ENCODE measurements at regions not wholly inside any gene's neighbourhood (a gene's known extent, or its start where the extent isn't known, plus 50 kb on each side); places are given as distances from the start of the nearest gene placed in this dataset.

DNA sequence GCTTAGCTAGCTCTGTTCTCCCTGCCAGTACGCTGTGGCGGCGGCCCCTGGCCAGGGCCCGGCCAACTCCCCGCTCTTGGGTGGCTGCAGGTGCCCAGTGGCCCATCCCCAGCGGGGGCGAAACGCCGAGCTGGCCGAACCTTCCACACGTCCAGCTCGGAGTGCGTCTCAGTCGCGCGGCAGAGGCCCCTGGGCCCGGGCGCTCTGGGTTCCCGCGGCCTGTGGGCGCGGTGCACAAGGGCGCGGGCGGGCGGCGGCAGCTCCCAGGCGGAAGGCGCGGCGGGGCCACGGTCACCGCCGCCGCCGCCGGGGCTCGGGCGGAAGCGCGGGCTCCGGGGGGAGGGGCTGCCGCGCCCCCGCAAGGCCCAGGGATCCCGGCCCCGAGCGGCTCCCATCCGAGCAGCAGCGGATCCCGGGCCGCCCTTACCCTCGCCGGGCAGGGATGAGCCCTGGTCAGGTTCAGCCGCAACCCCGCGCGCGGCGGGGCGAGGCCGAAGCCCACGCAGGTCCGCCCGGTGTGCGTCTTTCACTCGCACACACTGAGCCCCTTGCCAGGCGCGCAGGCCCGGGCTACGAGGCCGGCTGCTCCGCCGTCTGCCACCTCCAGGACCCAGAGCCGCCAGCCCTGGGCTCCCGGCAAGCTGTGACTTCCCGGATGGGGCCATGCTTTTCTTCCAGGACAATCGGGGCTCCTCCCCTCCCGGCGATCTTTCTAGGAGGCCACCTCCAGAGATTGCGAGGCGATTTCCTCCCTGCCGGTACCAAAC is 54.2 kb downstream of the CCDC54 start (continued):
- TF ChIP-seq, protein P1, sequence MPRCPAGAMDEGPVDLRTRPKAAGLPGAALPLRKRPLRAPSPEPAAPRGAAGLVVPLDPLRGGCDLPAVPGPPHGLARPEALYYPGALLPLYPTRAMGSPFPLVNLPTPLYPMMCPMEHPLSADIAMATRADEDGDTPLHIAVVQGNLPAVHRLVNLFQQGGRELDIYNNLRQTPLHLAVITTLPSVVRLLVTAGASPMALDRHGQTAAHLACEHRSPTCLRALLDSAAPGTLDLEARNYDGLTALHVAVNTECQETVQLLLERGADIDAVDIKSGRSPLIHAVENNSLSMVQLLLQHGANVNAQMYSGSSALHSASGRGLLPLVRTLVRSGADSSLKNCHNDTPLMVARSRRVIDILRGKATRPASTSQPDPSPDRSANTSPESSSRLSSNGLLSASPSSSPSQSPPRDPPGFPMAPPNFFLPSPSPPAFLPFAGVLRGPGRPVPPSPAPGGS (CRISPR knock-in tag; IDR thresholded peaks at IDR 0.05) = no peak
- TF ChIP-seq ZSCAN29 (CRISPR knock-in tag; conservative IDR thresholded peaks at IDR 0.05) (no peak), PAWR (CRISPR knock-in tag; IDR thresholded peaks at IDR 0.05; ENCODE audit: borderline replicate concordance) (no peak), NFYC (CRISPR knock-in tag; IDR thresholded peaks at IDR 0.05) (no peak), CHCHD3 (CRISPR knock-in tag; IDR thresholded peaks at IDR 0.05) (no peak), XRCC5 (optimal IDR thresholded peaks at IDR 0.05; ENCODE audit: low read length) (no peak), ZNF83 (CRISPR knock-in tag; IDR thresholded peaks at IDR 0.05; ENCODE audit: borderline replicate concordance) (no peak), ZFAT (CRISPR knock-in tag; conservative IDR thresholded peaks at IDR 0.05) (no peak), YEATS4 (CRISPR knock-in tag; IDR thresholded peaks at IDR 0.05; ENCODE audit: borderline replicate concordance) (0 out of 2 replicates have a peak, but pooled peaks have one; percentile 26), ZNF30 (CRISPR knock-in tag; IDR thresholded peaks at IDR 0.05) (no peak), ZNF354B (CRISPR knock-in tag; IDR thresholded peaks at IDR 0.05) (no peak), HNRNPLL (IDR thresholded peaks at IDR 0.05; ENCODE audit: low read depth, low read length, poor library complexity, severe bottlenecking) (peak; percentile 73), ZNF660 (CRISPR knock-in tag; IDR thresholded peaks at IDR 0.05; ENCODE audit: borderline replicate concordance, low read depth) (no peak)
- TF ChIP-seq, protein P2, sequence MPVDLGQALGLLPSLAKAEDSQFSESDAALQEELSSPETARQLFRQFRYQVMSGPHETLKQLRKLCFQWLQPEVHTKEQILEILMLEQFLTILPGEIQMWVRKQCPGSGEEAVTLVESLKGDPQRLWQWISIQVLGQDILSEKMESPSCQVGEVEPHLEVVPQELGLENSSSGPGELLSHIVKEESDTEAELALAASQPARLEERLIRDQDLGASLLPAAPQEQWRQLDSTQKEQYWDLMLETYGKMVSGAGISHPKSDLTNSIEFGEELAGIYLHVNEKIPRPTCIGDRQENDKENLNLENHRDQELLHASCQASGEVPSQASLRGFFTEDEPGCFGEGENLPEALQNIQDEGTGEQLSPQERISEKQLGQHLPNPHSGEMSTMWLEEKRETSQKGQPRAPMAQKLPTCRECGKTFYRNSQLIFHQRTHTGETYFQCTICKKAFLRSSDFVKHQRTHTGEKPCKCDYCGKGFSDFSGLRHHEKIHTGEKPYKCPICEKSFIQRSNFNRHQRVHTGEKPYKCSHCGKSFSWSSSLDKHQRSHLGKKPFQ (CRISPR knock-in tag; IDR thresholded peaks at IDR 0.05; ENCODE audit: insufficient replicate concordance) = no peak
- TF ChIP-seq, protein P3, sequence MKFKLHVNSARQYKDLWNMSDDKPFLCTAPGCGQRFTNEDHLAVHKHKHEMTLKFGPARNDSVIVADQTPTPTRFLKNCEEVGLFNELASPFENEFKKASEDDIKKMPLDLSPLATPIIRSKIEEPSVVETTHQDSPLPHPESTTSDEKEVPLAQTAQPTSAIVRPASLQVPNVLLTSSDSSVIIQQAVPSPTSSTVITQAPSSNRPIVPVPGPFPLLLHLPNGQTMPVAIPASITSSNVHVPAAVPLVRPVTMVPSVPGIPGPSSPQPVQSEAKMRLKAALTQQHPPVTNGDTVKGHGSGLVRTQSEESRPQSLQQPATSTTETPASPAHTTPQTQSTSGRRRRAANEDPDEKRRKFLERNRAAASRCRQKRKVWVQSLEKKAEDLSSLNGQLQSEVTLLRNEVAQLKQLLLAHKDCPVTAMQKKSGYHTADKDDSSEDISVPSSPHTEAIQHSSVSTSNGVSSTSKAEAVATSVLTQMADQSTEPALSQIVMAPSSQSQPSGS (CRISPR knock-in tag; IDR thresholded peaks at IDR 0.05) = no peak
- TF ChIP-seq, protein P4, sequence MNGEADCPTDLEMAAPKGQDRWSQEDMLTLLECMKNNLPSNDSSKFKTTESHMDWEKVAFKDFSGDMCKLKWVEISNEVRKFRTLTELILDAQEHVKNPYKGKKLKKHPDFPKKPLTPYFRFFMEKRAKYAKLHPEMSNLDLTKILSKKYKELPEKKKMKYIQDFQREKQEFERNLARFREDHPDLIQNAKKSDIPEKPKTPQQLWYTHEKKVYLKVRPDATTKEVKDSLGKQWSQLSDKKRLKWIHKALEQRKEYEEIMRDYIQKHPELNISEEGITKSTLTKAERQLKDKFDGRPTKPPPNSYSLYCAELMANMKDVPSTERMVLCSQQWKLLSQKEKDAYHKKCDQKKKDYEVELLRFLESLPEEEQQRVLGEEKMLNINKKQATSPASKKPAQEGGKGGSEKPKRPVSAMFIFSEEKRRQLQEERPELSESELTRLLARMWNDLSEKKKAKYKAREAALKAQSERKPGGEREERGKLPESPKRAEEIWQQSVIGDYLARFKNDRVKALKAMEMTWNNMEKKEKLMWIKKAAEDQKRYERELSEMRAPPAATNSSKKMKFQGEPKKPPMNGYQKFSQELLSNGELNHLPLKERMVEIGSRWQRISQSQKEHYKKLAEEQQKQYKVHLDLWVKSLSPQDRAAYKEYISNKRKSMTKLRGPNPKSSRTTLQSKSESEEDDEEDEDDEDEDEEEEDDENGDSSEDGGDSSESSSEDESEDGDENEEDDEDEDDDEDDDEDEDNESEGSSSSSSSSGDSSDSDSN (CRISPR knock-in tag; IDR thresholded peaks at IDR 0.05) = peak; percentile 79; the same call in 1 of the 2 replicates
- TF ChIP-seq, protein P5, sequence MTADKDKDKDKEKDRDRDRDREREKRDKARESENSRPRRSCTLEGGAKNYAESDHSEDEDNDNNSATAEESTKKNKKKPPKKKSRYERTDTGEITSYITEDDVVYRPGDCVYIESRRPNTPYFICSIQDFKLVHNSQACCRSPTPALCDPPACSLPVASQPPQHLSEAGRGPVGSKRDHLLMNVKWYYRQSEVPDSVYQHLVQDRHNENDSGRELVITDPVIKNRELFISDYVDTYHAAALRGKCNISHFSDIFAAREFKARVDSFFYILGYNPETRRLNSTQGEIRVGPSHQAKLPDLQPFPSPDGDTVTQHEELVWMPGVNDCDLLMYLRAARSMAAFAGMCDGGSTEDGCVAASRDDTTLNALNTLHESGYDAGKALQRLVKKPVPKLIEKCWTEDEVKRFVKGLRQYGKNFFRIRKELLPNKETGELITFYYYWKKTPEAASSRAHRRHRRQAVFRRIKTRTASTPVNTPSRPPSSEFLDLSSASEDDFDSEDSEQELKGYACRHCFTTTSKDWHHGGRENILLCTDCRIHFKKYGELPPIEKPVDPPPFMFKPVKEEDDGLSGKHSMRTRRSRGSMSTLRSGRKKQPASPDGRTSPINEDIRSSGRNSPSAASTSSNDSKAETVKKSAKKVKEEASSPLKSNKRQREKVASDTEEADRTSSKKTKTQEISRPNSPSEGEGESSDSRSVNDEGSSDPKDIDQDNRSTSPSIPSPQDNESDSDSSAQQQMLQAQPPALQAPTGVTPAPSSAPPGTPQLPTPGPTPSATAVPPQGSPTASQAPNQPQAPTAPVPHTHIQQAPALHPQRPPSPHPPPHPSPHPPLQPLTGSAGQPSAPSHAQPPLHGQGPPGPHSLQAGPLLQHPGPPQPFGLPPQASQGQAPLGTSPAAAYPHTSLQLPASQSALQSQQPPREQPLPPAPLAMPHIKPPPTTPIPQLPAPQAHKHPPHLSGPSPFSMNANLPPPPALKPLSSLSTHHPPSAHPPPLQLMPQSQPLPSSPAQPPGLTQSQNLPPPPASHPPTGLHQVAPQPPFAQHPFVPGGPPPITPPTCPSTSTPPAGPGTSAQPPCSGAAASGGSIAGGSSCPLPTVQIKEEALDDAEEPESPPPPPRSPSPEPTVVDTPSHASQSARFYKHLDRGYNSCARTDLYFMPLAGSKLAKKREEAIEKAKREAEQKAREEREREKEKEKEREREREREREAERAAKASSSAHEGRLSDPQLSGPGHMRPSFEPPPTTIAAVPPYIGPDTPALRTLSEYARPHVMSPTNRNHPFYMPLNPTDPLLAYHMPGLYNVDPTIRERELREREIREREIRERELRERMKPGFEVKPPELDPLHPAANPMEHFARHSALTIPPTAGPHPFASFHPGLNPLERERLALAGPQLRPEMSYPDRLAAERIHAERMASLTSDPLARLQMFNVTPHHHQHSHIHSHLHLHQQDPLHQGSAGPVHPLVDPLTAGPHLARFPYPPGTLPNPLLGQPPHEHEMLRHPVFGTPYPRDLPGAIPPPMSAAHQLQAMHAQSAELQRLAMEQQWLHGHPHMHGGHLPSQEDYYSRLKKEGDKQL (CRISPR knock-in tag; IDR thresholded peaks at IDR 0.05; ENCODE audit: low read depth) = no peak
